ENCODE measurements at regions not wholly inside any gene's neighbourhood (a gene's known extent, or its start where the extent isn't known, plus 50 kb on each side); places are given as distances from the start of the nearest gene placed in this dataset.

GRCh38 chr20:51118985-51119527 is 96.1 kb upstream of the KCNG1 start:
- DNase-seq = no peak
- Histone ChIP-seq H3K4me1 (peaks cover 0 to 14% (median 6%) of the 10 kb centered on the region in 4 donors), H3K36me3 (no peaks in the 10 kb centered on the region), H3K9me3 (no peaks in the 10 kb centered on the region), H3K27ac (no peak overlapping the region), H3K27me3 (peaks cover 0 to 49% (median 19%) of the 10 kb centered on the region in 3 donors), H3K4me3 (no peak overlapping the region)
- 89 to 94% (median 93%) methylated on average over 8 of the region's 8 CpGs for WGBS, 5 donors
- intact Hi-C loops (cut with DNase I; ENCODE audit: low total_unique reads) = no loop called here
- no peak for TF ChIP-seq CTCF (IDR thresholded peaks at IDR 0.05)
- no peak for TF ChIP-seq POLR2AphosphoS5 (IDR thresholded peaks at IDR 0.05)
- no peak for TF ChIP-seq POLR2A (IDR thresholded peaks at IDR 0.05)
- TF ChIP-seq EP300 (IDR thresholded peaks at IDR 0.05) = no peak

- H3K9me3 ChIP-seq = no peaks in the 10 kb centered on the region
- no peak for TF ChIP-seq CTCF (IDR thresholded peaks at IDR 0.05)
- no peak for TF ChIP-seq POLR2A (IDR thresholded peaks at IDR 0.05)
- no peak for TF ChIP-seq POLR2AphosphoS5 (IDR thresholded peaks at IDR 0.05)
- TF ChIP-seq EP300 (IDR thresholded peaks at IDR 0.05) = no peak
- H3K27me3 ChIP-seq = peaks cover 0 to 49% (median 15%) of the 10 kb centered on the region in 3 donors
- H3K4me3 ChIP-seq = no peak overlapping the region
- WGBS, 5 donors = 76 to 90% (median 82%) methylated on average over 2 of the region's 2 CpGs
- no peak overlapping the region for H3K27ac ChIP-seq
- peaks cover 0 to 14% (median 6%) of the 10 kb centered on the region in 4 donors for H3K4me1 ChIP-seq
- intact Hi-C loops (cut with DNase I; ENCODE audit: low total_unique reads) = no loop called here
- DNase-seq = no peak
- no peaks in the 10 kb centered on the region for H3K36me3 ChIP-seq
Observed at GRCh38 chr20:51118216-51118615, 95.3 kb upstream of the KCNG1 start.

- H3K27ac ChIP-seq = no peak overlapping the region
- peak in 1 of 2 donors; percentile 15 for DNase-seq
- H3K4me1 ChIP-seq = peaks cover 0 to 12% (median 4%) of the 10 kb centered on the region in 4 donors
- no peaks in the 10 kb centered on the region for H3K36me3 ChIP-seq
- peaks cover 0 to 55% (median 14%) of the 10 kb centered on the region in 3 donors for H3K27me3 ChIP-seq
- H3K9me3 ChIP-seq = no peaks in the 10 kb centered on the region
- intact Hi-C loops (cut with DNase I; ENCODE audit: low total_unique reads) = no loop called here
- 40 to 50% (median 46%) methylated on average over 9 of the region's 9 CpGs for WGBS, 5 donors
- H3K4me3 ChIP-seq = no peak overlapping the region
- no peak for TF ChIP-seq POLR2AphosphoS5 (IDR thresholded peaks at IDR 0.05)
- no peak for TF ChIP-seq CTCF (IDR thresholded peaks at IDR 0.05)
- no peak for TF ChIP-seq POLR2A (IDR thresholded peaks at IDR 0.05)
- TF ChIP-seq EP300 (IDR thresholded peaks at IDR 0.05) = no peak
Observed at GRCh38 chr20:51116765-51117686, 94.1 kb upstream of the KCNG1 start.

- Histone ChIP-seq H3K36me3 (no peaks in the 10 kb centered on the region), H3K4me1 (no peaks in the 10 kb centered on the region), H3K27me3 (peaks cover 0 to 50% (median 0%) of the 10 kb centered on the region in 3 donors), H3K27ac (no peak overlapping the region), H3K4me3 (no peak overlapping the region), H3K9me3 (no peaks in the 10 kb centered on the region)
- WGBS, 5 donors = 59 to 66% (median 63%) methylated on average over 8 of the region's 8 CpGs
- intact Hi-C loops (cut with DNase I; ENCODE audit: low total_unique reads) = no loop called here
- no peak for TF ChIP-seq EP300 (IDR thresholded peaks at IDR 0.05)
- TF ChIP-seq POLR2AphosphoS5 (IDR thresholded peaks at IDR 0.05) = no peak
- no peak for TF ChIP-seq POLR2A (IDR thresholded peaks at IDR 0.05)
- TF ChIP-seq CTCF (IDR thresholded peaks at IDR 0.05) = no peak
- peak in 1 of 2 donors; percentile 22 for DNase-seq
Observed at GRCh38 chr20:51111290-51111689, 88.4 kb upstream of the KCNG1 start.

All from stomach (tissue), 8 donors.